Vagina (tissue), 2 donors: ENCODE measurements at regions not wholly inside any gene's neighbourhood (a gene's known extent, or its start where the extent isn't known, plus 50 kb on each side); places are given as distances from the start of the nearest gene placed in this dataset.

Experiments used
- DNase-seq, 2 donors: peaks; one replicate each; pipeline ENCODE4 v3.0.0-alpha.2; 2017; ENCODE audit errors: extremely low spot score in 2 of 2
- H3K27ac ChIP-seq: fragments of 200-600 bp; sonication (generic); one replicate; pipeline ENCODE4 v1.5.1; 2019
- H3K27me3 ChIP-seq: fragments of 200-600 bp; sonication (generic); one replicate; pipeline ENCODE4 v1.5.1; 2019
- H3K36me3 ChIP-seq, 2 donors: fragments of 200-600 bp; sonication (generic); one replicate each; pipeline ENCODE4 v1.5.1; 2017 to 2019
- H3K4me1 ChIP-seq: fragments of 200-600 bp; sonication (generic); one replicate; pipeline ENCODE4 v1.5.1; 2019
- H3K4me3 ChIP-seq, 2 donors: fragments of 200-600 bp; sonication (generic); 1 replicate in 1 of 2; 2 replicates in 1 of 2; pipeline ENCODE4 v1.5.1; 2016 to 2019
- H3K9me3 ChIP-seq: fragments of 200-600 bp; sonication (generic); one replicate; pipeline ENCODE4 v1.5.1; 2019
- POLR2A ChIP-seq, 2 donors: fragments of 450-650 bp; IDR thresholded peaks; one replicate each; pipeline ENCODE4 v1.6.1; 2017; ENCODE audit warnings: antibody characterized with exemption in 2 of 2, mild to moderate bottlenecking in 2 of 2, moderate library complexity in 2 of 2
- POLR2AphosphoS5 ChIP-seq, 2 donors: sonication (generic); formaldehyde crosslinking; IDR thresholded peaks; one replicate each; pipeline ENCODE4 v1.9.0; 2017; ENCODE audit warnings: antibody characterized with exemption in 2 of 2, mild to moderate bottlenecking in 2 of 2, low read depth in 1 of 2; ENCODE audit not compliant: insufficient read depth in 1 of 2
- intact Hi-C: fragments of 100-400 bp; cut with DNase I; formaldehyde crosslinking; loops from one replicate; pipeline ENCODE4 v1.15.1; 2023
- TF ChIP-seq, protein P1 (sequence below), 3 experiments: fragments of 450-650 bp in 2 of 3; fragments of 200-600 bp in 1 of 3; sonication (generic) in 1 of 3; IDR thresholded peaks; one replicate each; pipeline ENCODE4 v1.5.1; 2017 to 2019; ENCODE audit warnings: antibody characterized with exemption in 3 of 3, mild to moderate bottlenecking in 2 of 3, moderate library complexity in 2 of 3

DNA sequence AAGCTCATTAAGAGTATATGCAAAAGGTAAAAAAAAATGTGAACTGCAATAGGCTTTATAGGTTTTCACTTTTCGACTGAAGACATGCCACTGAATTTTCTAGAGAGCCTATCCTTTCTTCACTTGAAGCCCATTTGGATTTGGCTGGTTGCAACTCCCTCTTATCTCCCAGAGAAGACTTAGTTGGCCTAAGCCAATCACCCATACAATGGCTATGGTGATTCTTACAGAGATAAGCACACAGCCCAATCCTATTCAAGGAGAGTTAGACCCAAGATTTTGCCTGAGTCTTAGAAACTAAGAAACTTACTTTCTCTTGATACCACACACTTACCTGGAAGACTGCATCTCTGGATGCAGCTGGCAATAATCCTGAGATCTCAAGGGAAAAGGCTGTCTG lies 167.3 kb upstream of the PTCHD4 start:
- intact Hi-C loops: no loop called here
- no peak overlapping the region for H3K4me3 ChIP-seq

DNA sequence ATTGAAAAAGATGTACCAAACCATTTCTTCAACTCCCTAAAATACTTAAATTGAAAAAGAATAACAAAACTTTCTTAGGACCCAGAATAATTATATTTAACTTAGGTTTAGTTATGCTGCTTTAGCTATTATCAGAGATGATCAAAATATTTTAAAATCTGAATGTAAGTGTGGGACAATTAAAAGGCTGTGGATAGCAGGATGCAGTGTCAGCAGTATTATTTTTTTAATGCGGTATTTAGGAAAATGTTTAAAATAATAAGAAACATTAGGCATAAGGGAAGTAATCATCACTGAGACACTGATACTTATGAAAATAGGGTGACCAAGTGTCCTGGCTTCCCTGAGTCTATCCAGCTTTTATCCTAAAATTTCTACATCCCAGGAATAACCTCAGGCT lies 161.5 kb upstream of the PTCHD4 start:
- intact Hi-C loops: no loop called here
- H3K9me3 ChIP-seq: no peaks in the 10 kb centered on the region
- no peaks in the 10 kb centered on the region for H3K36me3 ChIP-seq
- no peak for DNase-seq
- no peaks in the 10 kb centered on the region for H3K4me1 ChIP-seq
- no peak overlapping the region for H3K4me3 ChIP-seq
- no peak overlapping the region for H3K27ac ChIP-seq
- TF ChIP-seq, protein P1, sequence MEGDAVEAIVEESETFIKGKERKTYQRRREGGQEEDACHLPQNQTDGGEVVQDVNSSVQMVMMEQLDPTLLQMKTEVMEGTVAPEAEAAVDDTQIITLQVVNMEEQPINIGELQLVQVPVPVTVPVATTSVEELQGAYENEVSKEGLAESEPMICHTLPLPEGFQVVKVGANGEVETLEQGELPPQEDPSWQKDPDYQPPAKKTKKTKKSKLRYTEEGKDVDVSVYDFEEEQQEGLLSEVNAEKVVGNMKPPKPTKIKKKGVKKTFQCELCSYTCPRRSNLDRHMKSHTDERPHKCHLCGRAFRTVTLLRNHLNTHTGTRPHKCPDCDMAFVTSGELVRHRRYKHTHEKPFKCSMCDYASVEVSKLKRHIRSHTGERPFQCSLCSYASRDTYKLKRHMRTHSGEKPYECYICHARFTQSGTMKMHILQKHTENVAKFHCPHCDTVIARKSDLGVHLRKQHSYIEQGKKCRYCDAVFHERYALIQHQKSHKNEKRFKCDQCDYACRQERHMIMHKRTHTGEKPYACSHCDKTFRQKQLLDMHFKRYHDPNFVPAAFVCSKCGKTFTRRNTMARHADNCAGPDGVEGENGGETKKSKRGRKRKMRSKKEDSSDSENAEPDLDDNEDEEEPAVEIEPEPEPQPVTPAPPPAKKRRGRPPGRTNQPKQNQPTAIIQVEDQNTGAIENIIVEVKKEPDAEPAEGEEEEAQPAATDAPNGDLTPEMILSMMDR (IDR thresholded peaks at IDR 0.05): no peak
- no peak for TF ChIP-seq POLR2A (IDR thresholded peaks at IDR 0.05)
- no peaks in the 10 kb centered on the region for H3K27me3 ChIP-seq

More for the DNA sequence above, 167.3 kb upstream of the PTCHD4 start:
- no peak overlapping the region for H3K27ac ChIP-seq
- no peak for TF ChIP-seq POLR2AphosphoS5 (IDR thresholded peaks at IDR 0.05; ENCODE audit: insufficient read depth in 1 of 2, low read depth in 1 of 2)
- no peak for TF ChIP-seq POLR2A (IDR thresholded peaks at IDR 0.05)
- TF ChIP-seq, protein P1 (IDR thresholded peaks at IDR 0.05): no peak
- no peak for DNase-seq
- H3K36me3 ChIP-seq: no peaks in the 10 kb centered on the region
- H3K27me3 ChIP-seq: no peaks in the 10 kb centered on the region
- H3K9me3 ChIP-seq: no peaks in the 10 kb centered on the region
- no peaks in the 10 kb centered on the region for H3K4me1 ChIP-seq

DNA sequence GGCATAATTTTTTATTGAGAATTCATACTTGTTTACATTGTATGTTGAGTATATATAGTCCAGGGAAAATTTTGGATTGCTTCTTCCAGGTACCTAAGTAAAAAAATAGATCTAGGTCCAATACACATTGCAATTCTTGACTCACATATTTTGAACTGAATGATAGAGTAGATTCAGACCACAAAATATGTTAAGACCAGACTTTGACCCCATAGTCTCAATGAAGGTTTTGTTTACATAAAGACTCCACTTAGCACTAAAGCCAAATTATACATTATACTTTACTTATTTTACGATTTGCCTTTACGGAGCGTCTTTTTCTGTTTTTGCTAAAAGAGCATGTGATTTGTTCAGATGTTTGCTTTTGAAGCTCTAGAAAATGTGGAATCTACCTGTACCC lies 144.1 kb upstream of the PTCHD4 start:
- Histone ChIP-seq H3K4me3 (no peak overlapping the region), H3K27ac (no peak overlapping the region), H3K9me3 (no peaks in the 10 kb centered on the region), H3K4me1 (no peaks in the 10 kb centered on the region), H3K36me3 (no peaks in the 10 kb centered on the region), H3K27me3 (no peaks in the 10 kb centered on the region)
- intact Hi-C loops: no loop called here
- DNase-seq: no peak
- TF ChIP-seq POLR2AphosphoS5 (IDR thresholded peaks at IDR 0.05; ENCODE audit: insufficient read depth in 1 of 2, low read depth in 1 of 2) (no peak), POLR2A (IDR thresholded peaks at IDR 0.05) (no peak)
- TF ChIP-seq, protein P1 (IDR thresholded peaks at IDR 0.05): no peak

DNA sequence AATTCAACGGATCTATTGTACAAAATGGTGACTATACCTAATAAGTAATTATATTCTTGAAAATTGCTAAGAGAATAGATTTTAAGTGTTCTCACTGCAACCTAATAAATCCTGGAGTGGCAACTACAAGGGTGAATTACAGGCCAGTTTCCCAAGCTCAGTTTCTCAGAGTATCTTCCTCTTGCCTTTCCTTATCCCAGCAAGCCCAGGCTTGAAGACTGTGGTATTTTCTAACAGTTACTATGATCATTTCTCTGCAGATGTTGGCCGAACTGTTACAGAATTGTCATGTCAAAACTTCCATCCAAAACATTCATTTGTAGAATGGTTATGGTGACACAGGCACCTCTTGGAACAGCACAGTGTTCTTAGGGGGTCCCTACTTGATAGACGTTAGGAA lies 138.1 kb upstream of the PTCHD4 start:
- TF ChIP-seq POLR2A (IDR thresholded peaks at IDR 0.05) (no peak), POLR2AphosphoS5 (IDR thresholded peaks at IDR 0.05; ENCODE audit: insufficient read depth in 1 of 2, low read depth in 1 of 2) (no peak)
- TF ChIP-seq, protein P1 (IDR thresholded peaks at IDR 0.05): no peak

DNA sequence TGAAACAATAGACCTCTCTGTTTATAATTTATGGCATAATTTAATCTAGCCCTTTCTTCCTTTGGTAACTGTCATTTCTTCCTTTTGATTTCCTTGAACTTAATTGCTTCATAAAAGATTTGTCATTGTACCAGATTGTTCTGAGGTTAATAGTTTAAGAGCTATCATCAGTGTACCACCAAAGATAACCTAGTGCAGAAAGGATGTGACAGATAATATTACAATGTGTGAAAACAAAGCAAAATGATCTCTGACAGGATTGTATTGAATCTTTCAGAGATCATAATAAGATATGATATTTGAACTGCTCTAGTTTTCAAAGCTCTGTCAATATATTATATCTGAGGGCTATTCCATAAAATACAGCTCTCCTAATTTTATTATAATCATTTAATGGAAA lies 132.1 kb upstream of the PTCHD4 start:
- no peaks in the 10 kb centered on the region for H3K36me3 ChIP-seq
- no peak overlapping the region for H3K27ac ChIP-seq
- no peak for DNase-seq
- TF ChIP-seq POLR2AphosphoS5 (IDR thresholded peaks at IDR 0.05; ENCODE audit: insufficient read depth in 1 of 2, low read depth in 1 of 2) (no peak), POLR2A (IDR thresholded peaks at IDR 0.05) (no peak)
- TF ChIP-seq, protein P1 (IDR thresholded peaks at IDR 0.05): no peak
- H3K9me3 ChIP-seq: no peaks in the 10 kb centered on the region
- no peaks in the 10 kb centered on the region for H3K27me3 ChIP-seq
- no peaks in the 10 kb centered on the region for H3K4me1 ChIP-seq
- intact Hi-C loops: no loop called here
- H3K4me3 ChIP-seq: no peak overlapping the region

More for the DNA sequence above, 138.1 kb upstream of the PTCHD4 start:
- Histone ChIP-seq H3K36me3 (no peaks in the 10 kb centered on the region), H3K4me1 (no peaks in the 10 kb centered on the region), H3K27ac (no peak overlapping the region), H3K4me3 (no peak overlapping the region), H3K9me3 (no peaks in the 10 kb centered on the region), H3K27me3 (no peaks in the 10 kb centered on the region)
- DNase-seq: no peak
- intact Hi-C loops: no loop called here
